Esophagus muscularis mucosa (tissue), 4 donors: ENCODE measurements at regions not wholly inside any gene's neighbourhood (a gene's known extent, or its start where the extent isn't known, plus 50 kb on each side); places are given as distances from the start of the nearest gene placed in this dataset.

Experiments used
- DNase-seq: peaks from one replicate; pipeline ENCODE4 v3.0.0-alpha.2; 2017; ENCODE audit errors: extremely low spot score
- H3K27ac ChIP-seq, 4 donors: fragments of 200-600 bp; sonication (generic); replicated peaks in 1 of 4; 1 replicate in 3 of 4; 2 replicates in 1 of 4; pipeline ENCODE4 v1.5.1; 2016 to 2019; ENCODE audit warnings: mild to moderate bottlenecking in 1 of 4
- H3K27me3 ChIP-seq, 4 donors: fragments of 200-600 bp; sonication (generic); one replicate each; pipeline versions ENCODE4 v1.5.1 to v1.6.0; 2016 to 2019
- H3K36me3 ChIP-seq, 4 donors: fragments of 200-600 bp; sonication (generic); one replicate each; pipeline ENCODE4 v1.5.1; 2016 to 2019
- H3K4me1 ChIP-seq, 4 donors: fragments of 200-600 bp; sonication (generic); one replicate each; pipeline ENCODE4 v1.5.1; 2016 to 2019
- H3K4me3 ChIP-seq, 4 donors: fragments of 200-600 bp; sonication (generic); 1 replicate in 2 of 4; 2 replicates in 2 of 4; pipeline ENCODE4 v1.5.1; 2016 to 2019; ENCODE audit warnings: mild to moderate bottlenecking in 4 of 4, moderate library complexity in 1 of 4
- H3K9me3 ChIP-seq, 4 donors: fragments of 200-600 bp; sonication (generic); 1 replicate in 3 of 4; 2 replicates in 1 of 4; pipeline ENCODE4 v1.5.1; 2016 to 2019
- EP300 ChIP-seq: sonication (generic); formaldehyde crosslinking; IDR thresholded peaks from one replicate; pipeline ENCODE4 v1.6.1; 2017; ENCODE audit warnings: antibody characterized with exemption
- POLR2A ChIP-seq: fragments of 450-650 bp; IDR thresholded peaks from one replicate; pipeline ENCODE4 v1.6.1; 2017; ENCODE audit warnings: antibody characterized with exemption, moderate library complexity, mild to moderate bottlenecking, low read depth
- POLR2AphosphoS5 ChIP-seq, 2 donors: sonication (generic); formaldehyde crosslinking; IDR thresholded peaks; one replicate each; pipeline ENCODE4 v1.6.1; 2017; ENCODE audit warnings: antibody characterized with exemption in 2 of 2
- WGBS: methylation state at CpG from one replicate; pipeline ENCODE4 v1.1.5; 2018; 5-methylcytosine and 5-hydroxymethylcytosine counted together
- intact Hi-C: fragments of 100-400 bp; cut with DNase I; formaldehyde crosslinking; loops from one replicate; pipeline ENCODE4 v1.15.1; 2023
- TF ChIP-seq, protein P1 (sequence below), 3 experiments: fragments of 200-600 bp in 2 of 3; fragments of 450-650 bp in 1 of 3; sonication (generic) in 2 of 3; IDR thresholded peaks; one replicate each; pipeline ENCODE4 v1.5.1; 2017 to 2019; ENCODE audit warnings: antibody characterized with exemption in 3 of 3, mild to moderate bottlenecking in 2 of 3, moderate library complexity in 1 of 3

DNA sequence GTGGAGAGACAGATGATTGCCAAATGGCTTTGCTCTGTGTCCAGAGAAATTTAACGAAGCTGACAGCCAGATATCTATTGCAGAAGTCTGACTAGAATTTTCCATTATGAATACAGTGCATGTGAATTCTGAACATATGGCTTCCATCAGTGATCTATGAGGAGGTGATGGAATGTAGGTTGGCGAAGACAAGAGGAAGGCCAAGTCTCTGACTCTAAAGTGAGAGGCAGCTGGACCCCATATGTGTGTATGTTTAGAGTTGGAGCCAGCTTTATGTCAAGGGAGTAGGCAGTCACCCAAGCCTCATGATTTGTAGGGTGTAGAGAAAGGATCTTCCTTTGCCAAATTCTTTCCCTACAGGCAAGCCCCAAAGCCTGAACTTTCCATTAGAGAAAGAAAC lies 76.2 kb upstream of the TEX13D start:
- WGBS, result 33% methylated on average over 2 of the region's 2 CpGs
- Histone ChIP-seq H3K36me3 (no peaks in the 10 kb centered on the region), H3K4me1 (peaks cover 0 to 37% (median 17%) of the 10 kb centered on the region in 4 donors), H3K27ac (peak overlapping the region; percentile 44 to 68 (median 56)), H3K9me3 (no peaks in the 10 kb centered on the region), H3K4me3 (no peak overlapping the region), H3K27me3 (no peaks in the 10 kb centered on the region)
- TF ChIP-seq POLR2AphosphoS5 (IDR thresholded peaks at IDR 0.05), result peak; percentile 40 to 71
- TF ChIP-seq, protein P1, sequence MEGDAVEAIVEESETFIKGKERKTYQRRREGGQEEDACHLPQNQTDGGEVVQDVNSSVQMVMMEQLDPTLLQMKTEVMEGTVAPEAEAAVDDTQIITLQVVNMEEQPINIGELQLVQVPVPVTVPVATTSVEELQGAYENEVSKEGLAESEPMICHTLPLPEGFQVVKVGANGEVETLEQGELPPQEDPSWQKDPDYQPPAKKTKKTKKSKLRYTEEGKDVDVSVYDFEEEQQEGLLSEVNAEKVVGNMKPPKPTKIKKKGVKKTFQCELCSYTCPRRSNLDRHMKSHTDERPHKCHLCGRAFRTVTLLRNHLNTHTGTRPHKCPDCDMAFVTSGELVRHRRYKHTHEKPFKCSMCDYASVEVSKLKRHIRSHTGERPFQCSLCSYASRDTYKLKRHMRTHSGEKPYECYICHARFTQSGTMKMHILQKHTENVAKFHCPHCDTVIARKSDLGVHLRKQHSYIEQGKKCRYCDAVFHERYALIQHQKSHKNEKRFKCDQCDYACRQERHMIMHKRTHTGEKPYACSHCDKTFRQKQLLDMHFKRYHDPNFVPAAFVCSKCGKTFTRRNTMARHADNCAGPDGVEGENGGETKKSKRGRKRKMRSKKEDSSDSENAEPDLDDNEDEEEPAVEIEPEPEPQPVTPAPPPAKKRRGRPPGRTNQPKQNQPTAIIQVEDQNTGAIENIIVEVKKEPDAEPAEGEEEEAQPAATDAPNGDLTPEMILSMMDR (IDR thresholded peaks at IDR 0.05), result no peak
- no peak for TF ChIP-seq POLR2A
- DNase-seq, result no peak
- intact Hi-C loops, result no loop called here

DNA sequence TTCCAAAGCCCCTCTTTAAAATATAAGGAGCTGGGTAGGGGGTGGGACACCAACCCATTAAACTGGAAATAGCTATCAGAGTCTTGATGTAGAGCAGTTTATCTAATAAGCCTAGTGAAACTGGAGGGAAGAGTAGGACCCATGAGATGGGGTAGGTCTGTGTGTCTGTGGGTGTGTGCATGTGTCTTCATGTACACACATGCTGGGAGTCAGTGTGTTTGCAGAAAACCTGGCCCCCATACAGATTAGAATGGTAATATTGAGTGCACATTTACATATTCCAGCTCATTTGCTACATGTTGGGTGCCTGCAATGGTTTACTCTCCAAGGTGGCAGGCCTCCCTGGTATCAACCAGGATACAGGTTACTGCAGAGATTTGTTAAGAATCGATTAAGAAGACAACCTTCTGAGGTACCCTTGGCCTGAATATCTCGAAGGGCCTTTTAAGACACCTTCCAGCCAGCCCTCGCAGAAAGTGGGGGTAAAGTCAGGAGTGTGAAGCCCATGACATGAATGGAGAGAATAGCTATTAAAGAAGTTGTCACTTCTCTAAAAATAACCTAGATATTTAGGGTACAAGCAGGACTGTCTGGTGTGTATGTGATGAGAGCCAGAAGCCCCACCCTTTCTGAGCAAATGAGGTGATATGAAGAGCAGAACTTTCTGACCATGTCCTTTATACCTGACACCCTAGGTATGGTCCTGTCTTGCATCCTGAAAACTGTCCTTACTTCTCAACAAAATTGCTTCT lies 75.7 kb upstream of the TEX13D start:
- H3K4me3 ChIP-seq, result no peak overlapping the region
- H3K36me3 ChIP-seq, result no peaks in the 10 kb centered on the region
- no peak for TF ChIP-seq POLR2A
- TF ChIP-seq, protein P1 (IDR thresholded peaks at IDR 0.05), result no peak
- TF ChIP-seq POLR2AphosphoS5 (IDR thresholded peaks at IDR 0.05), result no peak
- no peak for TF ChIP-seq EP300
- H3K9me3 ChIP-seq, result no peaks in the 10 kb centered on the region
- no peak for DNase-seq
- WGBS, result 32% methylated on average over 3 of the region's 3 CpGs
- intact Hi-C loops, result no loop called here
- peaks cover 0 to 37% (median 16%) of the 10 kb centered on the region in 4 donors for H3K4me1 ChIP-seq
- H3K27ac ChIP-seq, result peak overlapping the region; percentile 44 to 68 (median 56)
- H3K27me3 ChIP-seq, result no peaks in the 10 kb centered on the region

DNA sequence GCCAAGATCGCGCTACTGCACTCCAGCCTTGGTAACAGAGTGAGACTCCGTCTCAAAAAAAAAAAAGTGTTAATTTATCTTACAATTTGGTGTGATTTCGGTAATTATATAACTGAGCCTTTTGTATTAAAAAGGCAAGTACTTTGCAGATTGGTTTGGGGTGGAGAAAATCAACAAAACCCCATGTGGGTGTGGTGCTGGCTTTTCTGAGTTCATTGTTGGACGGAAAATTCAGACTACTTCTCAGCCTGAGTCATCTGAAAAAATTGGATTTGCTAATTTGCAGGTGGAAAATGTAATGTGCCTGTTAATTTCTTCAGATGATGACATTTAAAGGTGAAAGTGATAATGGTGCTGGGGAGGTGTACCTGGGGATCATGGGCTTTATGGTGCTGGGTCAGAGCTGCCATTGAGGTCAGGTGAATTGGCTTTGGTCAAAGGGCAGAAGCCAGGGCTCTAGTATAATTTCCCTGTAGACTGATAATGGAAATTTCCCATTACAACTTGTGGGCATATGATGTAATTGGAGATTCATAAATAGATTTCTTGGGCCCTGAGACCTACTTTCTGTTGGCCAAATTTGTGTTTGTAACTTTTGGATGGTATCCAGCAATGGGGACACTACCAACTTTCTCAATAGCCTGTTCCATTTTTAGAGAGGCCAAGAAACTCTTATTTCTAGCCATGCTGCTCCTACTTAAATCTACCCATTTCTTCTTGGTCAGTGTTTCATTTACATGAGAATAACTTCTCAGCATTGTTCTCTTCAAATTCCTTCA lies 74.3 kb upstream of the TEX13D start:
- H3K27me3 ChIP-seq, result no peaks in the 10 kb centered on the region
- H3K36me3 ChIP-seq, result no peaks in the 10 kb centered on the region
- H3K9me3 ChIP-seq, result no peaks in the 10 kb centered on the region
- TF ChIP-seq, protein P1 (IDR thresholded peaks at IDR 0.05), result no peak
- intact Hi-C loops, result no loop called here
- DNase-seq, result no peak
- peak overlapping the region; percentile 10 to 68 (median 36) for H3K27ac ChIP-seq
- peaks cover 0 to 37% (median 16%) of the 10 kb centered on the region in 4 donors for H3K4me1 ChIP-seq
- H3K4me3 ChIP-seq, result no peak overlapping the region
- 73% methylated on average over 5 of the region's 5 CpGs for WGBS

DNA sequence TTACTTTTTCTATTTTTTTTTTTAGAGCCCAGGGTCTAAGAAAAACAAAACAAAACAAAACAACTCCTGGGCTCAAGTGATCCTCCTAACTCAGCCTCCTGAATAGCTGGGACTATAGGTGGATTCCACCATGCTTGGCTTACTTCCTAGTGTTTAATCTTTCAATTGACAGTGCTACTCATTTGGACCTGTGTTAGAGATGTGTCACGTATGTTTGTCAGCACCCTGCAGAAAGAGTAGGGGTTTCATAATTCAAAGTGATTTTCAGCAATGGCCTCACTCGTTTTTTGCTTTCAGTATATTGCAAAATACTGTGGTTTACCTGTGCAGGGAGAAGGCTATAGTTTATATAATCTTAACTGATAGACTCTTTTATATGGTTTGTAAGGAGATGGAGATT lies 71.6 kb upstream of the TEX13D start:
- TF ChIP-seq, protein P1 (IDR thresholded peaks at IDR 0.05), result no peak
- no peak for TF ChIP-seq EP300
- TF ChIP-seq POLR2AphosphoS5 (IDR thresholded peaks at IDR 0.05), result no peak
- no peak for TF ChIP-seq POLR2A
- intact Hi-C loops, result no loop called here
- DNase-seq, result no peak
- H3K27ac ChIP-seq, result no peak overlapping the region
- peaks cover 0 to 33% (median 12%) of the 10 kb centered on the region in 4 donors for H3K4me1 ChIP-seq
- no peak overlapping the region for H3K4me3 ChIP-seq
- H3K36me3 ChIP-seq, result no peaks in the 10 kb centered on the region
- H3K9me3 ChIP-seq, result no peaks in the 10 kb centered on the region
- H3K27me3 ChIP-seq, result no peaks in the 10 kb centered on the region
- 58% methylated on average over 2 of the region's 2 CpGs for WGBS
